Vagina (tissue), 2 donors: ENCODE measurements at regions not wholly inside any gene's neighbourhood (a gene's known extent, or its start where the extent isn't known, plus 50 kb on each side); places are given as distances from the start of the nearest gene placed in this dataset.

Experiments
- DNase-seq, 2 donors: peaks; one replicate each; pipeline ENCODE4 v3.0.0-alpha.2; 2017; ENCODE audit errors: extremely low spot score in 2 of 2
- H3K27ac ChIP-seq: fragments of 200-600 bp; sonication (generic); one replicate; pipeline ENCODE4 v1.5.1; 2019
- H3K27me3 ChIP-seq: fragments of 200-600 bp; sonication (generic); one replicate; pipeline ENCODE4 v1.5.1; 2019
- H3K36me3 ChIP-seq, 2 donors: fragments of 200-600 bp; sonication (generic); one replicate each; pipeline ENCODE4 v1.5.1; 2017 to 2019
- H3K4me1 ChIP-seq: fragments of 200-600 bp; sonication (generic); one replicate; pipeline ENCODE4 v1.5.1; 2019
- H3K4me3 ChIP-seq, 2 donors: fragments of 200-600 bp; sonication (generic); 1 replicate in 1 of 2; 2 replicates in 1 of 2; pipeline ENCODE4 v1.5.1; 2016 to 2019
- H3K9me3 ChIP-seq: fragments of 200-600 bp; sonication (generic); one replicate; pipeline ENCODE4 v1.5.1; 2019
- CTCF ChIP-seq, 3 experiments: fragments of 450-650 bp in 2 of 3; fragments of 200-600 bp in 1 of 3; sonication (generic) in 1 of 3; IDR thresholded peaks; one replicate each; pipeline ENCODE4 v1.5.1; 2017 to 2019; ENCODE audit warnings: antibody characterized with exemption in 3 of 3, mild to moderate bottlenecking in 2 of 3, moderate library complexity in 2 of 3
- POLR2A ChIP-seq, 2 donors: fragments of 450-650 bp; IDR thresholded peaks; one replicate each; pipeline ENCODE4 v1.6.1; 2017; ENCODE audit warnings: antibody characterized with exemption in 2 of 2, mild to moderate bottlenecking in 2 of 2, moderate library complexity in 2 of 2
- POLR2AphosphoS5 ChIP-seq, 2 donors: sonication (generic); formaldehyde crosslinking; IDR thresholded peaks; one replicate each; pipeline ENCODE4 v1.9.0; 2017; ENCODE audit warnings: antibody characterized with exemption in 2 of 2, mild to moderate bottlenecking in 2 of 2, low read depth in 1 of 2; ENCODE audit not compliant: insufficient read depth in 1 of 2
- intact Hi-C: fragments of 100-400 bp; cut with DNase I; formaldehyde crosslinking; loops from one replicate; pipeline ENCODE4 v1.15.1; 2023

- no peak for DNase-seq
- intact Hi-C loops = no loop called here
Measured at GRCh38 chr2:84177733-84178132, 281.3 kb downstream of the SUCLG1 start.

GRCh38 chr2:84175970-84176369, 283.1 kb downstream of the SUCLG1 start:
- H3K4me3 ChIP-seq = no peak overlapping the region
- intact Hi-C loops = no loop called here
- no peaks in the 10 kb centered on the region for H3K9me3 ChIP-seq
- no peak overlapping the region for H3K27ac ChIP-seq
- H3K36me3 ChIP-seq = no peaks in the 10 kb centered on the region
- H3K4me1 ChIP-seq = no peaks in the 10 kb centered on the region
- TF ChIP-seq POLR2A (IDR thresholded peaks at IDR 0.05) (no peak), POLR2AphosphoS5 (IDR thresholded peaks at IDR 0.05; ENCODE audit: insufficient read depth in 1 of 2, low read depth in 1 of 2) (no peak), CTCF (IDR thresholded peaks at IDR 0.05) (no peak)
- H3K27me3 ChIP-seq = no peaks in the 10 kb centered on the region
- DNase-seq = no peak

More at GRCh38 chr2:84177733-84178132, 281.3 kb downstream of the SUCLG1 start:
- Histone ChIP-seq H3K9me3 (no peaks in the 10 kb centered on the region), H3K27me3 (no peaks in the 10 kb centered on the region), H3K27ac (no peak overlapping the region), H3K4me3 (no peak overlapping the region), H3K4me1 (no peaks in the 10 kb centered on the region), H3K36me3 (no peaks in the 10 kb centered on the region)
- TF ChIP-seq POLR2A (IDR thresholded peaks at IDR 0.05) (no peak), POLR2AphosphoS5 (IDR thresholded peaks at IDR 0.05; ENCODE audit: insufficient read depth in 1 of 2, low read depth in 1 of 2) (no peak), CTCF (IDR thresholded peaks at IDR 0.05) (no peak)

- Histone ChIP-seq H3K27me3 (no peaks in the 10 kb centered on the region), H3K27ac (no peak overlapping the region), H3K9me3 (no peaks in the 10 kb centered on the region), H3K4me1 (no peaks in the 10 kb centered on the region), H3K36me3 (no peaks in the 10 kb centered on the region), H3K4me3 (no peak overlapping the region)
- DNase-seq = no peak
- intact Hi-C loops = no loop called here
- TF ChIP-seq POLR2A (IDR thresholded peaks at IDR 0.05) = no peak
- TF ChIP-seq CTCF (IDR thresholded peaks at IDR 0.05) = no peak
- TF ChIP-seq POLR2AphosphoS5 (IDR thresholded peaks at IDR 0.05; ENCODE audit: insufficient read depth in 1 of 2, low read depth in 1 of 2) = no peak
Measured at GRCh38 chr2:84175340-84175739, 283.7 kb downstream of the SUCLG1 start.

GRCh38 chr2:84173041-84173440, 286.0 kb downstream of the SUCLG1 start:
- no peaks in the 10 kb centered on the region for H3K36me3 ChIP-seq
- TF ChIP-seq POLR2AphosphoS5 (IDR thresholded peaks at IDR 0.05; ENCODE audit: insufficient read depth in 1 of 2, low read depth in 1 of 2) (no peak), POLR2A (IDR thresholded peaks at IDR 0.05) (no peak), CTCF (IDR thresholded peaks at IDR 0.05) (no peak)
- H3K27ac ChIP-seq = no peak overlapping the region
- H3K4me3 ChIP-seq = no peak overlapping the region
- H3K9me3 ChIP-seq = no peaks in the 10 kb centered on the region
- H3K4me1 ChIP-seq = no peaks in the 10 kb centered on the region
- intact Hi-C loops = no loop called here
- no peaks in the 10 kb centered on the region for H3K27me3 ChIP-seq
- DNase-seq = no peak

- no peak for TF ChIP-seq CTCF (IDR thresholded peaks at IDR 0.05)
- no peak for TF ChIP-seq POLR2A (IDR thresholded peaks at IDR 0.05)
- no peak for TF ChIP-seq POLR2AphosphoS5 (IDR thresholded peaks at IDR 0.05; ENCODE audit: insufficient read depth in 1 of 2, low read depth in 1 of 2)
- intact Hi-C loops = no loop called here
Measured at GRCh38 chr2:84170979-84171378, 288.1 kb downstream of the SUCLG1 start.

More at GRCh38 chr2:84170979-84171378, 288.1 kb downstream of the SUCLG1 start:
- no peak overlapping the region for H3K27ac ChIP-seq
- H3K9me3 ChIP-seq = no peaks in the 10 kb centered on the region
- no peaks in the 10 kb centered on the region for H3K4me1 ChIP-seq
- no peak overlapping the region for H3K4me3 ChIP-seq
- no peak for DNase-seq
- no peaks in the 10 kb centered on the region for H3K36me3 ChIP-seq
- no peaks in the 10 kb centered on the region for H3K27me3 ChIP-seq
